Activated B cell treated with CpG ODN at 0.5 μM for 24 hours (primary cell): ENCODE measurements at regions not wholly inside any gene's neighbourhood (a gene's known extent, or its start where the extent isn't known, plus 50 kb on each side); places are given as distances from the start of the nearest gene placed in this dataset.

Source experiments
- ATAC-seq: fragments of 200-7000 bp; cut with Tn5 transposase; one replicate; pipeline ENCODE4 v1.10.0; 2021; ENCODE audit warnings: low read depth, mild to moderate bottlenecking, moderate library complexity
- CTCF ChIA-PET: fragments of 350-600 bp; sonication (Branson Sonifier 250); formaldehyde crosslinking; loops from one replicate; lab custom pipeline; 2021; ENCODE audit warnings: antibody characterized with exemption; lab: Charles Lee
- POLR2A ChIA-PET: fragments of 350-600 bp; sonication (Branson Sonifier 250); formaldehyde crosslinking; loops from one replicate; lab custom pipeline; 2021; ENCODE audit warnings: antibody characterized with exemption; lab: Charles Lee
- DNase-seq: peaks from one replicate; pipeline ENCODE4 v3.0.0; 2022
- H3K27ac Mint-ChIP-seq: one replicate; pipeline ENCODE4 v1.8.0; 2020; ENCODE audit warnings: mixed read lengths
- H3K27me3 Mint-ChIP-seq: one replicate; pipeline ENCODE4 v1.8.0; 2021; ENCODE audit warnings: mixed read lengths
- H3K36me3 Mint-ChIP-seq: one replicate; pipeline ENCODE4 v1.8.0; 2021; ENCODE audit warnings: low read depth, mixed read lengths
- H3K4me1 Mint-ChIP-seq: one replicate; pipeline ENCODE4 v1.8.0; 2021; ENCODE audit warnings: mixed read lengths
- H3K4me3 Mint-ChIP-seq: one replicate; pipeline ENCODE4 v1.8.0; 2020; ENCODE audit warnings: mild to moderate bottlenecking, mixed read lengths
- H3K9me3 Mint-ChIP-seq: one replicate; pipeline ENCODE4 v1.8.0; 2020; ENCODE audit warnings: mixed read lengths
- intact Hi-C: fragments of 100-400 bp; cut with micrococcal nuclease; formaldehyde crosslinking; loops from one replicate; pipeline ENCODE4 v1.15.1; 2024
- TF ChIP-seq, protein P1 (sequence below): fragments of 200-600 bp; IDR thresholded peaks from one replicate; pipeline ENCODE4 v1.8.0; 2022; ENCODE audit warnings: antibody characterized with exemption, mild to moderate bottlenecking

GRCh38 chr1:30645807-30646206 is 77.6 kb downstream of the MATN1 start:
- H3K27me3 Mint-ChIP-seq = peaks cover 55% of the 10 kb centered on the region
- CTCF ChIA-PET = no interaction called here
- ATAC-seq = no peak
- H3K4me3 Mint-ChIP-seq = no peak overlapping the region
- TF ChIP-seq, protein P1, sequence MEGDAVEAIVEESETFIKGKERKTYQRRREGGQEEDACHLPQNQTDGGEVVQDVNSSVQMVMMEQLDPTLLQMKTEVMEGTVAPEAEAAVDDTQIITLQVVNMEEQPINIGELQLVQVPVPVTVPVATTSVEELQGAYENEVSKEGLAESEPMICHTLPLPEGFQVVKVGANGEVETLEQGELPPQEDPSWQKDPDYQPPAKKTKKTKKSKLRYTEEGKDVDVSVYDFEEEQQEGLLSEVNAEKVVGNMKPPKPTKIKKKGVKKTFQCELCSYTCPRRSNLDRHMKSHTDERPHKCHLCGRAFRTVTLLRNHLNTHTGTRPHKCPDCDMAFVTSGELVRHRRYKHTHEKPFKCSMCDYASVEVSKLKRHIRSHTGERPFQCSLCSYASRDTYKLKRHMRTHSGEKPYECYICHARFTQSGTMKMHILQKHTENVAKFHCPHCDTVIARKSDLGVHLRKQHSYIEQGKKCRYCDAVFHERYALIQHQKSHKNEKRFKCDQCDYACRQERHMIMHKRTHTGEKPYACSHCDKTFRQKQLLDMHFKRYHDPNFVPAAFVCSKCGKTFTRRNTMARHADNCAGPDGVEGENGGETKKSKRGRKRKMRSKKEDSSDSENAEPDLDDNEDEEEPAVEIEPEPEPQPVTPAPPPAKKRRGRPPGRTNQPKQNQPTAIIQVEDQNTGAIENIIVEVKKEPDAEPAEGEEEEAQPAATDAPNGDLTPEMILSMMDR = no peak
- intact Hi-C loops = no loop called here
- POLR2A ChIA-PET = no interaction called here
- H3K4me1 Mint-ChIP-seq = no peaks in the 10 kb centered on the region
- H3K9me3 Mint-ChIP-seq = no peaks in the 10 kb centered on the region
- DNase-seq = no peak
- no peaks in the 10 kb centered on the region for H3K36me3 Mint-ChIP-seq
- no peak overlapping the region for H3K27ac Mint-ChIP-seq

DNA sequence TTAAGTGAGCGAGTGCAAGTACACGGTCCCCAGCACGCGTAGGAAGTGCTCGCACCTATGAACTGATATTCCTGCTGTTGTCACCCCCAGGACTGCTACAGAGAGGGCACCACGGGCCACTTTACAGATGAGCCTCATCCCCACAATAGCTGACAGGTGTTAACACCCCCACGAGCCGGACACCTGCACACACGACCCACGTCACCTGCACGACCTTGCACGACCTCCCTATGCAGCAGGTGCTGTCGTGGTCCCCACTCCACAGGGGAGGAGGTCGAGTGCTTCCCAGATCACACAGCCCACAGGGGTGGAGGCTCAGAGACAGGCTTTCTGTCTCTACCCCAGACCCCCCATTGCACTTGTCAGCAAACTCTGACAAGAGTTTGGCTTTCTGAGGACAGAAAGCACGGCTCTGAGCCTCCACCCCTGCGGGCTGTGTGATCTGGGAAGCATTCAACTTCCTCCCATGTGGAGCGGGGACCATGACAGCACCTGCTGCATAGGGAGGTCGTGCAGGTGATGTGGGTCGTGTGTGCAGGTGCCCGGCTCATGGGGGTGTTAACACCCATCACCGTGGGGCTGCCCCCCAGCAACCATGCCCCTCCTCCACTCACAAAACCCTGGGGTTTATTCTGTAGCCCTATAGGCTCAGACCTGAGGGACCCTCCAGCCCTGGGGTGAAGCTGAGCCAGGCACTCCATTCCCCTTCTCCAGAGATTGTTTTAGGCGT is 80.8 kb downstream of the MATN1 start:
- no peak for DNase-seq
- H3K4me1 Mint-ChIP-seq = no peaks in the 10 kb centered on the region
- no peak for ATAC-seq
- ChIA-PET POLR2A (no interaction called here), CTCF (no interaction called here)
- no peaks in the 10 kb centered on the region for H3K36me3 Mint-ChIP-seq
- H3K4me3 Mint-ChIP-seq = no peak overlapping the region
- H3K27me3 Mint-ChIP-seq = peaks cover 32% of the 10 kb centered on the region
- intact Hi-C loops = no loop called here
- H3K27ac Mint-ChIP-seq = no peak overlapping the region
- no peaks in the 10 kb centered on the region for H3K9me3 Mint-ChIP-seq
- TF ChIP-seq, protein P1 = no peak

DNA sequence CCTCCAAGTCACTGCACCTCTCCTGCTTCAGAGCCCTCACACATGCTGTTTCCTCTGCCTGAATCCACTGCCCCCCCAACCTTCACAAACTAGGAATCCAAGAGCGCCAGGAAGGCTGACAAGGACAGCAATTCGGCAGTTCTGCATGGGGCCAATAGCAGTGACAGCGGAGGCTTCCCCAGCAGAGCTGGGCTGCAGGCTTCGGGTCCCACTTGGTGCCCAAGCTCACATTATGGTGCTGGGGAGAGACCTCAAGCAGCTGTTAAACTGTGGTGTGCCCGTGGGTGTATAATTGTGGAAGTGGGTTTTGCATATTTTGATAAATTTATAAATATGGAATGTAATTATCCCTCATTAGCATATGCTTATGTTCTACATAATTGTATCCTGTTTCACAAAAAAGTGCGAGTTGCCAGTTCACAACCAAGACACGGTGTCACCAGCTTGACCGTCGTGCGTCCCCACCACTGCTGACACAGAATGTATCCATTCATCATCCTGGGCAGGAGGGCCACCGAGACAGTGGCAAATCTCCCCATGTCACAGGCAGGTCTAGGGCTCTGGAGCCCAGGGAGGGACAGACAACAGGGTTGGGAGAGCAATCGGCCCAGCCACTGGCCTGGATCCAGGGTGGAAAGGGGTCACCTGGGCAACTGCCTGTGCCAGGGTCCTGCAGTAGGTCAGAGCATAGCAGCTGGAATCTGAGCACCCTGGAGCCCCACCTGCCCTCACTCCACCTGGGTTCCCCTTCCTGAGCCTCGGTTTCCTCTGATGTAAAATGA is 81.6 kb downstream of the MATN1 start:
- no peaks in the 10 kb centered on the region for H3K4me1 Mint-ChIP-seq
- intact Hi-C loops = no loop called here

DNA sequence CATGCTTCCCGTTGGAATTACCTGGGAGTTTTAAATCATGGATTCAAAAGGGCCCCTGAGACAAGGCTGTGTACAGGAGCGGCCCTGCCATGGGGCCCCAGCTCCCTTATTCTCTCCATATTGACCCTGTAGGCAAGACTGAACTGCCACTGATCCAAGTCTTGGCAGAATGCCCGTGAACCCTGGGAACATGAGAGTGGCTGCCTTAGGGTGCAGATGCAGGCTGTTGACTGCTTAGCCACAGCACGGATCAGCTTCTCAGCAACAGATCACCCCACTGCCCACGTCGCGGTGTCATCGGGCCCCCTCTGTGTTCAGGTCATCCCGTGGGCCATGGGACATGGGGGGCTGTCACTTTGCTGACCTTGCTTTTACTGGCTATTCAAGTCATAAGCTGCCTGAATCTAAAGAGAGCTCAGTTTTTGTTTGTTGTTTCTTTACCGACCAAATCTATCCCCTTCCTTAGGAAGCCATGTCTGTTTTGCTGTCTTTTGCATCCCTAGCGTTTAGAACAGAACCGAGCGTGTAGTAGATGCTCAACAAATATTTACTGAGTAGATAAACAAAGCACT is 83.4 kb downstream of the MATN1 start:
- Mint-ChIP-seq H3K4me3 (no peak overlapping the region), H3K4me1 (no peaks in the 10 kb centered on the region), H3K9me3 (no peaks in the 10 kb centered on the region), H3K27me3 (peaks cover 20% of the 10 kb centered on the region), H3K27ac (no peak overlapping the region), H3K36me3 (no peaks in the 10 kb centered on the region)
- no peak for ATAC-seq
- no peak for DNase-seq
- intact Hi-C loops = no loop called here
- TF ChIP-seq, protein P1 = no peak
- POLR2A ChIA-PET = no interaction called here
- CTCF ChIA-PET = interaction anchor here (1.4 kb wide), 1 partner anchor 13 kb away, joined by 3 read pairs; no protein-coding TSS in a partner anchor

More for the DNA sequence above, 81.6 kb downstream of the MATN1 start:
- Mint-ChIP-seq H3K36me3 (no peaks in the 10 kb centered on the region), H3K27me3 (peaks cover 33% of the 10 kb centered on the region), H3K27ac (no peak overlapping the region), H3K9me3 (no peaks in the 10 kb centered on the region), H3K4me3 (no peak overlapping the region)
- no peak for DNase-seq
- no peak for ATAC-seq
- TF ChIP-seq, protein P1 = no peak
- ChIA-PET POLR2A (no interaction called here), CTCF (no interaction called here)

- POLR2A ChIA-PET = no interaction called here
- H3K27me3 Mint-ChIP-seq = peaks cover 14% of the 10 kb centered on the region
- H3K4me1 Mint-ChIP-seq = no peaks in the 10 kb centered on the region
- H3K4me3 Mint-ChIP-seq = no peak overlapping the region
- CTCF ChIA-PET = interaction anchor here (1.4 kb wide), 1 partner anchor 14 kb away, joined by 3 read pairs; no protein-coding TSS in a partner anchor
- DNase-seq (no peak), ATAC-seq (no peak)
- TF ChIP-seq, protein P1 = no peak
- H3K9me3 Mint-ChIP-seq = no peaks in the 10 kb centered on the region
- H3K36me3 Mint-ChIP-seq = no peaks in the 10 kb centered on the region
- intact Hi-C loops = no loop called here
- H3K27ac Mint-ChIP-seq = no peak overlapping the region
Measured at GRCh38 chr1:30638811-30639210, 84.6 kb downstream of the MATN1 start.
